HG02642 (cell line): ENCODE measurements at regions not wholly inside any gene's neighbourhood (a gene's known extent, or its start where the extent isn't known, plus 50 kb on each side); places are given as distances from the start of the nearest gene placed in this dataset.

ENCODE experiments used
- ATAC-seq: cut with Tn5 transposase; IDR thresholded peaks from one replicate; pipeline ENCODE4 v1.9.1; 2021; ENCODE audit warnings: mild to moderate bottlenecking; ENCODE audit not compliant: unreplicated experiment, poor library complexity

DNA sequence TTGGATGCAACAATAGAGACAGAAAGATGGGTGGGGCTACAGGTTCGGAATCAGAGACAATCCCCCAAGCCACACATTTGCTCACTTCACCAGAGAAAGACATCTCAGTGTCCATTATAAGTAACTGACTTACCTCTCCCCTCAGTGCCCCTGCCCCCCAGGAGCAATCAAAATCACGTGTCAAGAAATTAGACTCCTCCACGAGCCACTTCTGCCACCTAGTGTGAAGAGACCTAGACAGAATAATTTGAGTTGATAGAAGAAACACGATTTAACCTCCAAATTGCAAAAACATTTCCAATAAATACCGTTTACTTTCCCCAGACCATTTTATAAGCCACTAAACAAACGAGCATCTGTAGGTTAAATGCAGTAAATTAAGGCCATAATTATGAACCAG is 123.2 kb downstream of the SLC30A10 start:
- ATAC-seq, result no peak

DNA sequence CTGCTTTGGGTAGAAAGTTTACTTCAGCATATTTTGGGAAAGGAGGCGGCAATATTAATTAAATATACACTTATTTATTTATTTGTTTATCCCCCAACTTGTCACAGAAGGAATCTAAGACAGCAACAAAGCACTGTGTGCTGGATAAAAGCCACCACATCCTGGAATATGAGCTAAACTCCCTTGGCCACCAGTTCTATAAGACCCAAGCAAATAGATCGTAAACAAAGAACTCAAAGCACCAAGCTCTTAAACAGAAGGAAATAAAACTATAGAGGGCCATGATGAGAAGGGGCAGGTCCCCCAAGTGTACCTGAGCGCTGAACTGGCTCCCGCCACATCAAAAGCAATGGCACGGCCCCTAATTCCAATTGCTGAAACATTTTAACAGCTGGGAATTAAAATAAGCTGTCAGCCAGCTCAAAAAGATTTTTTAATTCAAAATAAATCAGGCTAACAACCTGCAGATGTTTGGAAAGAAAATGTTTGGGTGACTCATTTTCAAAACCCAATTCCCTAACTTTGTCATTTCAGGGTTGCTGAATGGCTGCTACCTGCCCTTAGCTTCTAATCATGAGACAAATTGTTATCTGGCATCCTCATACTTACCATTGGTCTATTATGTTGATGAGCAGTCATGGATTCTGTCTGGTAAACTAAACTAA is 127.1 kb downstream of the SLC30A10 start:
- no peak for ATAC-seq

DNA sequence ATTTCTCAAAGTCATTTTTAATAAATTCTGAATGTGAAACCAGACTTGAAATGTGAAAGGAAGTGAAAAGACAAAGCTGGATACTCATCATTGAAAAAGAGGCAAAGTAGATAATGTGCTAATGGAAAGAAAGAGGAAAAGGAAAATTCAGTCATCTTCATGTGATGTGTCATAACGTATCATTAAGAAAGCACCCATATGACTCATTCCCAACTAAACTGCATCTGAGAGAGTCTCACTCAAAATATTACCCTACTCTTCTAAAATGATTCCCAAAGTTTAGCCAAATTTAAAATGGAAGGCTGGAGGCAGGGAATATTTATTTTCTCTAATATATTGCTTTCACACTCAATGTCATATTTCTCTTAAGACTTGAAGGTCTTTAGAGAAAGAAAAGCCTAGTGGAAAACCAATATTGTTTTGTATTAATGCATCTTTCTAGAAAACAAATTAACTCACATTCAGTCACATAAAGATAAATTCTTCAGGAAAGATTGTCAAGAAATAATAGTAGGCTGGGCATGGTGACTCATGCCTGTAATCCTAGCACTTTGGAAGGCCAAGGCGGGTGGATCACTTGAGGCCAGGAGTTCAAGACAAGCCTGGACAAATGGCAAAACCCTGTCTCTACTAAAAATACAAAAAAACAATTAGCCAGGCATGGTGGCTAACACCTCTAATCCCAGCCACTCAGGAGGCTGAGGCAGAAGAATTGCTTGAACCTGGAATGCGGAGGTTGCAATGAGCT is 129.9 kb downstream of the SLC30A10 start:
- no peak for ATAC-seq

DNA sequence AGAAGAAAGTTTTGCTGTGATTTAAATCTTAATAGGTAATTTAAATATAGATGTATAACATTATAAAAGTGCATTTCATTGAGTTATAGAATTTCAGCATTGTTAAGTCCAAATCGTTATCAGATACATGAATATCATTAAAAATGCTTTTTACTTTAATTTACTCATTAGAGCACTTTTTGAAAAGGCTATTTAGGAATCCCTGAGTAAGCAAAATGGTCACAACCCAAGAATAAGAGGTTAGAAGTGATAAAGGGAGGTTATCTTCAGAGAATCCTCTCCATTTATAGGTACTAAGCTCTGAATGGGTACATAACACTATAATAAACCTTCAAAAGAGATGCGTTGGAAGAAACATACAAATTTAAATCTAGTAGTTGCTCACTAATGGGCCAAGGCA is 130.7 kb downstream of the SLC30A10 start:
- no peak for ATAC-seq

DNA sequence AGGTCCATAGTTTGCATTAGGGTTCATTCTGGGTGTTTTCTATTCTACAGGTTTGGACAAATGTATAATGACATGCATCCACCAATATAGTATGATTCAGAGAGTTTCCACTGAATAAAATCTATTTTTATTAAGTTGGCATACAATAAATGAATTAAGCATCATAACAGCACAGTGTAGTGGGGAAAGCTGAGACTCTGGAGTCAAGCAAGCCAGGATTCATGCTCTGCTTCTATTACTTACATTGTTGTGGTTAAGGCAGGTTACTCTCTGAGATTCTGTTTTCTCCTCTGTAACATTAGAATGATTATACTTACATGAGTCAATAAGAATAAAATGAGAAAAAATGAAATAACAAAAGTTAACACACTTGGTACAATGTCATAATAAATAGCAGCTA is 131.3 kb downstream of the SLC30A10 start:
- no peak for ATAC-seq

DNA sequence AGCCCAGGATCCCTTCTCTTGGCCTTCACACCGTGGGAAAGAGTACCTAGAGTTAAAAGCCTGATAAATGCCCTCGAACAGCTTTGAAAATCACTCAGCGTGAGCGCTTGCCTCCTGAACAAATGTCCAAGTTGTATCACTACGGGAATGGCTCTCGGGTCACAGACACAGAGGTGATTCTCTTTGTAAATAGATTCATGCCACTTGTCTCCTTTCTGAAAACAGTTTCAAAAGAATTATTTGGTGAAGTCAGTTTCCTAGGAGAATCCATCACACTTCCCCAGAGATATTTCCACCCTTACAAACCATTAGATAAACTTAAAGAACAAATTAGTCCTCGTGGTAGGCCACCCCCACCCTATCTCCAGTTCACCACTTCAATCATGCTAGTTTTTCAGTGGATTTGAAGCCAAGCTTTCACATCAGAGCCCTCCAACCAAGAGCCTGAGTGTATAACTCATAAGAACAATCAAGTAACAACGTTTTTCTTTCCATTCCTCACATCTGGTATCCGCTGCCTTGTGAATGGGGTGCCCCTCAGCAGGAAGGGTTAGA is 132.9 kb downstream of the SLC30A10 start:
- no peak for ATAC-seq

DNA sequence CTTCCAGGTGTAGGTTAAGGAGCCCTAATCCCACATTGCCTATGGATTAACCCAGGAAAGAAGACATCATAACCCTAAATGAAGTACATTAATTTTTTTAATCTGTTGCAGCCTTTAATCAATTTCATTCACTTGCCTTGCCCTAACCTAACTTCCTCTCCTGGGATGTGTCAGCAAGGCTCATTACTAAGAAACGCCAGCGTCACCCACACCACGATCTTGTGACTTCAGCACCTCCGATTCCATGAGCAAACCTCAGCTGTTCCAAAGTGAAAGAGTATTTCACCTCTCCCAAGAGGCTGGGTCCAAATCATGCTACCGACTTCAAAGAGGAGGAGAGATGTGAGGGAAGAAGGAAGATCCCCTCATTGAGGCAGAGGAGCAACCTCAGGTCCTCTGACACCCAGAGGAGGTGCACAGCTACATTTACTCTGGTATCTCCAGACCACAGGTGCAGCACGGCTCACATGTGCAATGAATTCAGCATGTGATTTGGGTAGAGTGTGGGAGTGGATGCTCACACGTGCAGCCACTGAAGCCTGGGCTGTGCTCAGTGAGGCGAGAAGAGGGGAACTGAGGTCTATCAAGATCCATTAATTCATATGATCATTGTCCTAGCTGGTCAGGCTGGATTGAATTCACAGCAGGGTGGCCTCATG is 134.1 kb downstream of the SLC30A10 start:
- ATAC-seq, result peak; percentile 71

DNA sequence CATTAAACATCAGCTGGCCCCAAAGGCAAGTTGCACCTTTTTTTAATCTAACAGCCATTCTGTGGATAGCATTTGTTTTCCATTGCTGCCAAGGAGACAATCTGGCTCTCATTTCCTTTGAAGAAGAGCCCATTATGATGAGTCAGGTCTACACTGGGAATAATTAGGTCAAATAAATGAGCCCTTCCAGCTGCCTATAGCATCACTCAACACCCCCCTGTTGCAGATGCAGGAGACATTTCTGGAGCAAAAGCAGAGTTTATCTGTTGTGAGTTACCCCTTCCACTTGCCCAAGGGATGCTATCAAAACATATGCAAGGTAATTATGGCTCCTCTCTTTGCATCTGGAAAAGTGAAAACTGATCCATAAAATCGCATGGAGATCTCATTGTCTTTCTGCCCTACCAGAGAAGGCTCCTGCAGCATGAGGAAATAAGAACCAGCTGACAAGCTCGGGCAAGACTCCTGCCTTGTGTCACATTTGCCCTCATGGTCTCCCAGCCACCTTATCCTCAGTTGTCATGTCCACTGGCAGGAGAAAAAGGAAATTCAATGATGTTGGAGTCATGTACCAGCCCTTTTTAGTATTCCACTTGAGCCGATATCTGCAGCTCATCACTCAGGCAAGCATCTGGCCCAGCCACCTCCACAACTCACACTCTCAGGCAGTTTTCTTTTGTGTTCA is 135.9 kb downstream of the SLC30A10 start:
- no peak for ATAC-seq

DNA sequence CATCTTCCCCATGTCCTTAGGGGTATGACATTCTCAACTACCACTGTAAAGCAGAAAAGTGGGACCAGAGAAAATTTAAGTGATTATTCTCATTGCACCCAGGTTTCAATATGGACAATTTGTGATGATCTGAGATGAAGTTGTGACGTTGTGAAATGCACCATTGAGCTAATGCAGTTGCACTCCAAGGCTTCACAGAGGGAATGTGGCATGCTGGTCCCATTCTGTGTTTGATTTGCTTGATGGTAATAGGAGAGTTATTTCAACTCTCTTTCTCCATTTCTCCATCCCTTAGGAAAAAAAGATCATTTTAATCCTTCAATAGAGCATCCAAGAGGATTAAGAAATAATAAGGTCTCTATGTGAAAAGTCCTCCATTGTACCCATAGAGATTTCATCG is 136.6 kb downstream of the SLC30A10 start:
- ATAC-seq, result no peak

DNA sequence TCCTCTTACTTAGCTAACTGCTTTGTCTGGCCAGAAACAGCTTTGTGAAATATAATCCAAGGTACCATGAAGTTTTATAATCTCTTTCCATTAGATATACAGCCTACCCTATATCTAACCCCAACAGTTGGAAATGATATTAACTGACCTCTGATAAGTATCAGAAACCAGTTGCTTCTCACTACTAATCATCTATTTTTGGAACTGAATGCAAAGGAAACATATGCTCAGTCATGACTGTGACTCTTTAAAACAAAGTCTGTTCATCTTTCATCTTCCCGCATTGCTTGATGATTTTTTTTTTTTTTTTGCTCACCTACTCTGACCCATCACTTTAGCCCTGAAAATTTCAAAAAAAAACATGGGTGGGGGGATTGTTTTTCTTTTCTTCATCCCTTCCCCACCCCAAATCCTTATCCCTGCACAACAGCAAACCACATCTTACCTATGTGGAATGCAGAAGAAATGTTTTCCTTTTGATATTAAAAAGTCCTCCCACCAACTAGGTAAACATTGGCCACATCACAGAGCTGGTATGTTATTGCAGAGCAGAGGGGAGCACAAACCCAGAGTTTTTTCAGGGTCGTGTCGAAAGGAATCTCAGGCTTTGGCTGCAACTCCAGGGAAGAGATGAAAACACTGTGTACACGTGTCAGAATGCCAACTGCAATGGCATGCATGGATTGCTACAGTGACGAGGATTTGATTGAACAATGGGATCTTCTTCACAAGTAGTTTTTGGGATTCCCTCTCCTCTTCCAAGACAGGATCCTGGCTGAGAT is 137.3 kb downstream of the SLC30A10 start:
- no peak for ATAC-seq

DNA sequence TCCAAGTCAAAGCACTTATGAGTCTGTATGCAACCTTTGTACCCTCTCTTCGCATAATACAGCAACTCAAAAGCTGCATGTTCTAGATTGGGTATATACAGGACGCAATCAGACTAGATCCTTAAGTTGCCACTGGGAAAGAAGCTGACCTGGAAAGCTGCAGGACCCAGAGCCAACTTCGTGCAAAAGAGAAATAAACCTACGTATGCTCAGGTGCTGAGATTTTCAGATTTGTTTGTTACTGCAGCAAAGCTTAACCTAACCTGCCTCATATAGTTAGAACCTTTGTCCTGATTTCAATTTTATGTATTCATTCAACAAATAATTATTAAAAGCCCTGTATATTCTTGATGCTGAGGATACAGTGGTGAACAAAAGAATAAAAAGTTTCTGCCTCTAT is 139.7 kb downstream of the SLC30A10 start:
- ATAC-seq, result no peak

DNA sequence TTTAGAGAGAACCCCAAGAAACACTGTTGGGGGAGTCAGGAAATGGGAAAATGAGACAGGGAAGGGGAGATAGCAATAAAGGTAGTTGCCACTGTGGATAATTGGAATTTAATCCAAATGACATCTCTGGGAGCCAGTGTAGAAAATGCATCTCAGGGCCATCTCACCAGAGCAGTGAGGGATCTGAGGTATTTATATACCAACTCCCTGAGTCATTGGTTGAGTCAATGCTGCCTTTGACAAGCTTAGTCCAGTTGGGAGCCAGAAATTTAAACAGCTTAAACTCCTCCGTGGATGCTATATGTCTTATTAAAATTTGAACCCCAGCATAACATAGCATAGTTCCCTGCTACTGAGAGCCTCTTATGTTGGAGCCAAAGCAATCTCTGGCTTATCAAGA is 140.3 kb downstream of the SLC30A10 start:
- ATAC-seq, result no peak

DNA sequence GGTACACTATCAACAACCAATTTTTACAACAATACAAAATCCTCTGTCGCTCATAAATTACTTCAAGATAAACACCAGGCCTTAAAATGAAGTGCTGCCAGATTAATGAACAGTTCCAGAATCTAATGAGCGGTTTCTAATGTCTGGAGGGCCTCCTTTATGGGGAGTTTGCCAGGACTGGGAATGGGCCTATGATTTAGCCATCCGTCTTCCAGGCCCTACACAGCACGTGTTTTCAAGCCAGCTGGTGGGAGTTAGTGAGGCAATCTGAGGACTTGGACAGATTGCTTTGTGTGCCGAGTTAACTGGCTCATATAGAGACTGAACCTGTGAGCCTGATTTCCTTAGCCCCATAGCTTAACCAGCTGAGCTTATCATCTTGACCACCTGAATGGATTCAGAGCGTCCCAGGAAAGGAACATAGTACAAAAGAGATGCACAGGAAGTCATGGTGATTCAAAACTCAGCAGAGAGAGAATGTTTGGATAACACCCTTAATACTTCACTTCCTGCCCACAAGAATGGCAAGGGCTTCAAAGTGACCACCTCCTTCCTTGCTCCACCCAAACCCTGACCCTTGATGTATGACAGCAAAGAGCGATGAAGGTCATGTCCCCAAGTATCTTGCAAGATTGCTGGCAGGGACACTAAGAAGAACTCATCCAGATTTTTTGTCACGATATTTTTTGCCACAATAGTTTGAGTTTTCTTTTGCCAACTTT is 143.5 kb downstream of the SLC30A10 start:
- no peak for ATAC-seq

DNA sequence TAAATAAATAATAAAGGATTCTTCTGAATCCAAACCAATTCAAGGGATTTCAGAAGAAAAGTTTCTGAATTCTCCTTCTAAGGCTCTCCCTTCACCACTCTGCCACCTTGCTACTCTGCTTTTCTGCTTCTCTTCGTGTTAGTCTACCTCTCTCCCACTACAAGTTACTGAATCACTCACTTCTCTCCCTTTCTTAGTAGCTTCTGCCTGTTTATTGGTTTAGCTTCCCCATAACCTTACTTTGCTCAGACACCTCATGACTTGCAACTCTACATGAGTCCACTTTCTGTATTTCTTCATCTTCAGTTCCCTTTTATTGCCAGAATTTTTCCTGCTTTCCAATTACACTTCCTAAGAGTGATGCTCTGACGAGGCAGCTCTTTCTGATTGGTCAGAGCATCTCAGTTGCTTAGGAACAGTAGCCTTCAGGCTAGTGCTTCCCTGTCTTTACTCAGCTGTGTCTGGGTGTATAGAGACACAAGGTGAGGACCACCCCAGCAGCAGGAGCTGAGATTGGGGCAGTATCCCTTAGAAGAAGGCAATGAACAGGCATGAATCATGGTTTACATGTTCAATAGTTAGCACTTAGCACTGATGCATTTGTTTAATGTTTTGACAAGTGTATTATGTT is 144.6 kb downstream of the SLC30A10 start:
- ATAC-seq, result no peak

DNA sequence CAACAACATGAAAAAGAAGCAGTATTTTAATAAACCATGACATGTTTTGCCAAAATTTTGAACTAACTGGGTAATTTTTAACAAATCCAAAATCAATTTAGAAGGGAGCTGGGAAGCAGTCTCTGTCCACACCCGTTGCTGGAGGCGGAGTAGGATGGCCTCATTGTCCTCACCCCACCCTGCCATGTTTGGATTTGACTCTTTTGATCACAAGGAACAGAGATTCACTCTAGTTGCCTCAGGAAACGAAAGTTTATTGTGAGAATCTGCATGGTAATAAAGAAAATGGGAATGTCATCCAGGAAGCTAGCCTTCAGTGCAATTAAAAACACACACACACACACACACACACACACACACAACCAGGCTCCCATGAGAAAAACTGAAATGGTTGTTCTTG is 145.4 kb downstream of the SLC30A10 start:
- no peak for ATAC-seq

DNA sequence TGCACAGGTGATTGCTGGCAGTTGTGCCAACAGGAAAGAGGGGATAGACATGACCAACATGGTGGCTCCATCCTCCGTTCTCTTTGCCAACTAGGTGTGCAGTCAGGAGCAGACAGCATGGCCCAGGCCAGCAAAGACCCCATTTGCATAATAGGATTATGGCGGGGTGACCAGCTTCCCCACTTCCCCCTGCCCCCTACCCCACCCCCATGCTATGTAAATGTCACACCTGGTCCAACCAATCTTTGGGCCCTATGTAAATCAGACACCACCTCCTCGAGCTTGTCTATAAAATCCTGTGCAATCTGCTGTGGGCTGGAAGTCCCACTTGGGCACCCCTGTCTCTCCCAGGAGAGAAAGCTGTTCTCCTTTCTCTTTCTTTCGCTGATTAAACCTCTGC is 146.0 kb downstream of the SLC30A10 start:
- ATAC-seq, result no peak

DNA sequence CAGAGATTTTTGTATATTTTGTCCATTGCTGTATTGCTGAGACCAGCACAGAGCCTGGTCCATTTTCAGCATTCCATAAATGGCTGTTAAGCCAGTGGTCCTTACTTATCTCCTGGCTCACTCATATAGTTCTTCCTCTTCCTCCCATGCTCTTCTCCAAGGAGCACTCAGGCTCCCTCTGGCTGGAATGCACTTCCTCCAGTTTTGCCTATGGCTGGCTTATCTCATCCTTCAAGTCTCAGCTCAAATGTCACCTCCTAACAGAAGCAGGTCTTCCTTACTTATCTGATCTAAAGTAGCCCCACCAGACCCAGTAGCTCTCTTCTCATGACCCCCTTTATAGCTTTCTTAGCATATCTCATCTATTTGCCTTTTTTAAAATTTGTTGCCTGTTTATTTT is 146.9 kb downstream of the SLC30A10 start:
- ATAC-seq, result no peak

DNA sequence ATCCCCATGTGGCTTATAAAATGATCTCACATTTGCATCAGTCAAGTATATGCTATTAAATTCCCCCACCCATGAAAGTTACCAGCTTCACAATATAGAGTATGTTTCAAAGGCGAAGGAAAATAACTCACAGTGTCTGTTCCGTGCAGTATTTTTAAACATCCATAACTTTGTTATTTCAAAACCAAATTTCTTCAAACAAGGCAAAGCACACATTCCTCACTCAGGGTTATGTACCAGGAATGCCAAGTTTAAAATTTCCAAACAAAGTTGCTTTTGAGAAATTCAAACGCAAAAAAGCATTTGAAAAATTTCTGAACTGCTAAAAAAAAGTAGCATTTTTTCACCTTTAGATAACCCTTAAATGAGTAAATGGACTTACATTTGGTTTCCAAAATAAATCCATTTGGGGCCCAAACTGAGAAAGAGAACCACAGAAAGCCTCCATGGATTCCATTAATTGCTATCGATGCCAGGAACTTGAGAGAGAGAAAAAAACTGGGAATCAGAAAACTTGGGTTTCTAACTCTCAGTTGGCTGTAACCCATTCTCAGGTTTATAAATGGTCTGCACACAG is 149.5 kb downstream of the SLC30A10 start:
- ATAC-seq, result no peak

DNA sequence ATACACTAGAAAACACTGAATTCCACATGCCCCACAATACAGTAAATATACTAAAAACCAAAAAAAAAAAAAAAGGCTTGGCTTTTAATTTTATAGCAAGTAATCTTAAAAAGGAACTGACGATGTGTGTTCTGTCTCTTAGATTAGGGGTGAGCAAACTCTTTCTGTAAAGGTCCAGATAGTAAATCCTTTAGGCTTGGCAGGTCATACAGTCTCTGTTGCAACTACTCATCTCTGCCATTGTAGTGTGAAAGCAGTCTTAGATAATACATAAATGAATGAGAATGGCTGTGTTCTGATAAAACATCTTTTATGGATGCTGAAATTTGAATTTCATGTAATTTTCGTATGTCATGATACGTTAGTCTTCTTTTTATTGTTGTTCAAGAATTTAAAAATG is 150.2 kb downstream of the SLC30A10 start:
- no peak for ATAC-seq
